GM12878 (cell line): ENCODE measurements at regions not wholly inside any gene's neighbourhood (a gene's known extent, or its start where the extent isn't known, plus 50 kb on each side); places are given as distances from the start of the nearest gene placed in this dataset.

ENCODE experiments used
- ATAC-seq: fragments of 200-7000 bp; cut with Tn5 transposase; 3 replicates; pipeline ENCODE4 v1.9.1; 2020; ENCODE audit warnings: mild to moderate bottlenecking, moderate library complexity
- BruUV-seq: library from RNA; stranded (reverse); fragments of 400-500 nt; replicated peaks from 2 replicates; lab custom pipeline; 2021; lab: Mats Ljungman, UMichigan
- CTCF ChIA-PET: fragments of 300-600 bp; sonication (Branson Sonifier 250); formaldehyde crosslinking; extraction: SDS; loops from one replicate; lab custom pipeline; 2021; ENCODE audit warnings: inconsistent platforms; lab: Yijun Ruan, JAX
- POLR2A ChIA-PET: fragments of 350-600 bp; formaldehyde crosslinking; extraction: SDS; loops from one replicate; lab custom pipeline; 2021; ENCODE audit warnings: inconsistent platforms; lab: Charles Lee
- RAD21 ChIA-PET: fragments of 300-600 bp; sonication (Branson Sonifier 250); formaldehyde crosslinking; loops from one replicate; lab custom pipeline; 2023; ENCODE audit warnings: antibody characterized with exemption; ENCODE audit not compliant: unreplicated experiment; lab: Charles Lee
- SMC1A ChIA-PET: fragments of 300-600 bp; sonication (Branson Sonifier 250); formaldehyde crosslinking; loops from one replicate; lab custom pipeline; 2023; ENCODE audit not compliant: unreplicated experiment, uncharacterized antibody; lab: Charles Lee
- DNase-seq: peaks from one replicate; pipeline ENCODE4 v3.0.0-alpha.2; 2011; ENCODE audit warnings: low read depth, low spot score
- FAIRE-seq: peaks from 3 replicates; lab custom pipeline; 2011; peaks lifted over from hg19 to GRCh38; lab: Jason Lieb, UNC
- H2AFZ ChIP-seq: 2 replicates; pipeline ENCODE4 v1.6.0; 2011; ENCODE audit warnings: low read depth, low read length, control low read depth; ENCODE audit not compliant: control insufficient read depth
- H3K27ac ChIP-seq: 2 replicates; pipeline ENCODE4 v1.5.1; 2011; ENCODE audit warnings: control low read depth; ENCODE audit not compliant: control insufficient read depth, insufficient read depth
- H3K27me3 ChIP-seq, 2 experiments: replicated peaks in 1 of 2; 2 replicates each; pipeline versions ENCODE4 v1.6.0 to v1.6.1; 2011; ENCODE audit warnings: low read length in 1 of 2; ENCODE audit not compliant: control insufficient read depth in 2 of 2, insufficient read depth in 2 of 2
- H3K36me3 ChIP-seq, 2 experiments: 2 replicates each; pipeline ENCODE4 v1.5.1; 2011; ENCODE audit warnings: low read length in 1 of 2; ENCODE audit not compliant: control insufficient read depth in 2 of 2, insufficient read depth in 2 of 2
- H3K4me1 ChIP-seq: 2 replicates; pipeline ENCODE4 v1.6.1; 2011; ENCODE audit warnings: mild to moderate bottlenecking, low read length, moderate library complexity, mixed read lengths; ENCODE audit not compliant: control insufficient read depth, insufficient read depth
- H3K4me2 ChIP-seq: 2 replicates; pipeline ENCODE4 v1.6.0; 2011; ENCODE audit warnings: control low read depth; ENCODE audit not compliant: control insufficient read depth, insufficient read depth
- H3K4me3 ChIP-seq: fragments of 200-600 bp; sonication (generic); 2 replicates; pipeline ENCODE4 v1.5.1; 2016
- H3K79me2 ChIP-seq: 2 replicates; pipeline ENCODE4 v1.6.0; 2011; ENCODE audit warnings: low read length; ENCODE audit not compliant: control insufficient read depth, insufficient read depth
- H3K9ac ChIP-seq: 2 replicates; pipeline ENCODE4 v1.8.0; 2011; ENCODE audit warnings: low read length, control low read depth, mixed read lengths; ENCODE audit not compliant: control insufficient read depth, insufficient read depth
- H3K9me3 ChIP-seq: replicated peaks from 3 replicates; pipeline ENCODE4 v1.5.1; 2011; ENCODE audit warnings: mild to moderate bottlenecking, low read length; ENCODE audit not compliant: control insufficient read depth, insufficient read depth
- H4K20me1 ChIP-seq: 2 replicates; pipeline ENCODE4 v1.6.0; 2011; ENCODE audit not compliant: control insufficient read depth, insufficient read depth
- IRF4 ChIP-seq: IDR thresholded peaks from 2 replicates; pipeline ENCODE4 v1.6.1; 2011; ENCODE audit warnings: low read depth, low read length
- SMARCA5 ChIP-seq: fragments of 450-650 bp; IDR thresholded peaks from 2 replicates; pipeline ENCODE4 v1.6.1; 2017; ENCODE audit warnings: mild to moderate bottlenecking
- SPI1 ChIP-seq: IDR thresholded peaks from 2 replicates; pipeline ENCODE4 v1.6.1; 2011; ENCODE audit warnings: low read depth, mild to moderate bottlenecking, low read length, moderate library complexity, borderline replicate concordance; ENCODE audit not compliant: insufficient read depth
- ZNF384 ChIP-seq: IDR thresholded peaks from 2 replicates; pipeline ENCODE4 v1.6.1; 2012; ENCODE audit warnings: low read depth, mild to moderate bottlenecking, low read length, improper control_type of control experiment, borderline replicate concordance
- WGBS: methylation state at CpG from one replicate; pipeline ENCODE4 v1.1.6; 2016; ENCODE audit warnings: low lambda C conversion rate; ENCODE audit not compliant: insufficient replicate concordance, insufficient coverage; ENCODE audit errors: missing lambda C conversion rate; 5-methylcytosine and 5-hydroxymethylcytosine counted together
- in situ Hi-C: fragments of 300-500 bp; cut with MboI; formaldehyde crosslinking; loops from 9 replicates; pipeline ENCODE4 v1.14.3; 2018; ENCODE audit warnings: mixed read lengths
- intact Hi-C: fragments of 100-400 bp; cut with micrococcal nuclease; formaldehyde crosslinking; loops from one replicate; pipeline ENCODE4 v1.14.2; 2022; ENCODE audit not compliant: unreplicated experiment
- TF ChIP-seq, protein P1 (sequence below): fragments of 450-650 bp; IDR thresholded peaks from 2 replicates; pipeline ENCODE4 v1.6.1; 2016; ENCODE audit warnings: mild to moderate bottlenecking, moderate library complexity, borderline replicate concordance
- TF ChIP-seq, protein P2 (sequence below): IDR thresholded peaks from 2 replicates; pipeline ENCODE4 v1.6.1; 2012; ENCODE audit warnings: low read depth, low read length, improper control_type of control experiment
- TF ChIP-seq, protein P3 (sequence below): fragments of 450-650 bp; IDR thresholded peaks from 2 replicates; pipeline ENCODE4 v1.6.1; 2017; ENCODE audit warnings: mild to moderate bottlenecking, moderate library complexity

DNA sequence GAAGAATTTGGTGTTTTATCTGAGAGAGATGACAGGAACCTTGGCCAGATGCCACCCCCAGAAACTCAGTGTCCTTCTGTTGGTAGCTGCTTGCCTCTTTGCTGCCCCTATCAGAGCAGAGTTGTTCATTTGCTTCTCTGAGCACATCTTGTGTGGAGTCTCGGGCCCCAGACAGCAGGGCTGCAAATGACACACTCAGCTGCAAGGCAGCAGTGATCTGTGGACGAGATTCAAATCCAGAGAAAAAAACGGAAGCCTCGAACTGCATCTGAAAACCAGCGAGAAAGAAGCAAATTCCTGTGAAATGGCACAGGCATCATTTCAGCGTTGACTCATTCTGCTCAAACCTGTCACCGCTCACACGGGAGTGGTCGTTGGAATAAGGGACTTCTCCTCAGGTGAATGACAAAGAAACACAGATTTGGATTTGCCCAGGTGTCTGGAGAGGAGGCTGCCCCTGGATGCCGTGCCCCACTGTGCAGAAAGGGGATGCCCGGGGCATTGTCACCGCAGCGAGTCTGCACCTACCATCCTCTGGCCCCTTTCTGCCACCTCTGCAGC lies 144.7 kb downstream of the PFKFB3 start:
- CTCF ChIA-PET = interaction anchor here (0.7 to 3.3 kb wide), 25 partner anchors 10 to 296 kb away, joined by 3 to 25 read pairs (median 5); partner anchors contain the start of gene PFKFB3
- peak; percentile 73 for ATAC-seq
- TF ChIP-seq SMARCA5 = 0 out of 2 replicates have a peak, but pooled peaks have one; percentile 16
- TF ChIP-seq IRF4 = 0 out of 2 replicates have a peak, but pooled peaks have one; percentile 22
- TF ChIP-seq, protein P1, sequence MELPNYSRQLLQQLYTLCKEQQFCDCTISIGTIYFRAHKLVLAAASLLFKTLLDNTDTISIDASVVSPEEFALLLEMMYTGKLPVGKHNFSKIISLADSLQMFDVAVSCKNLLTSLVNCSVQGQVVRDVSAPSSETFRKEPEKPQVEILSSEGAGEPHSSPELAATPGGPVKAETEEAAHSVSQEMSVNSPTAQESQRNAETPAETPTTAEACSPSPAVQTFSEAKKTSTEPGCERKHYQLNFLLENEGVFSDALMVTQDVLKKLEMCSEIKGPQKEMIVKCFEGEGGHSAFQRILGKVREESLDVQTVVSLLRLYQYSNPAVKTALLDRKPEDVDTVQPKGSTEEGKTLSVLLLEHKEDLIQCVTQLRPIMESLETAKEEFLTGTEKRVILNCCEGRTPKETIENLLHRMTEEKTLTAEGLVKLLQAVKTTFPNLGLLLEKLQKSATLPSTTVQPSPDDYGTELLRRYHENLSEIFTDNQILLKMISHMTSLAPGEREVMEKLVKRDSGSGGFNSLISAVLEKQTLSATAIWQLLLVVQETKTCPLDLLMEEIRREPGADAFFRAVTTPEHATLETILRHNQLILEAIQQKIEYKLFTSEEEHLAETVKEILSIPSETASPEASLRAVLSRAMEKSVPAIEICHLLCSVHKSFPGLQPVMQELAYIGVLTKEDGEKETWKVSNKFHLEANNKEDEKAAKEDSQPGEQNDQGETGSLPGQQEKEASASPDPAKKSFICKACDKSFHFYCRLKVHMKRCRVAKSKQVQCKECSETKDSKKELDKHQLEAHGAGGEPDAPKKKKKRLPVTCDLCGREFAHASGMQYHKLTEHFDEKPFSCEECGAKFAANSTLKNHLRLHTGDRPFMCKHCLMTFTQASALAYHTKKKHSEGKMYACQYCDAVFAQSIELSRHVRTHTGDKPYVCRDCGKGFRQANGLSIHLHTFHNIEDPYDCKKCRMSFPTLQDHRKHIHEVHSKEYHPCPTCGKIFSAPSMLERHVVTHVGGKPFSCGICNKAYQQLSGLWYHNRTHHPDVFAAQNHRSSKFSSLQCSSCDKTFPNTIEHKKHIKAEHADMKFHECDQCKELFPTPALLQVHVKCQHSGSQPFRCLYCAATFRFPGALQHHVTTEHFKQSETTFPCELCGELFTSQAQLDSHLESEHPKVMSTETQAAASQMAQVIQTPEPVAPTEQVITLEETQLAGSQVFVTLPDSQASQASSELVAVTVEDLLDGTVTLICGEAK = no peak
- TF ChIP-seq SPI1 = peak; percentile 51
- TF ChIP-seq, protein P2, sequence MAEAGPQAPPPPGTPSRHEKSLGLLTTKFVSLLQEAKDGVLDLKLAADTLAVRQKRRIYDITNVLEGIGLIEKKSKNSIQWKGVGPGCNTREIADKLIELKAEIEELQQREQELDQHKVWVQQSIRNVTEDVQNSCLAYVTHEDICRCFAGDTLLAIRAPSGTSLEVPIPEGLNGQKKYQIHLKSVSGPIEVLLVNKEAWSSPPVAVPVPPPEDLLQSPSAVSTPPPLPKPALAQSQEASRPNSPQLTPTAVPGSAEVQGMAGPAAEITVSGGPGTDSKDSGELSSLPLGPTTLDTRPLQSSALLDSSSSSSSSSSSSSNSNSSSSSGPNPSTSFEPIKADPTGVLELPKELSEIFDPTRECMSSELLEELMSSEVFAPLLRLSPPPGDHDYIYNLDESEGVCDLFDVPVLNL = no peak
- TF ChIP-seq, protein P3, sequence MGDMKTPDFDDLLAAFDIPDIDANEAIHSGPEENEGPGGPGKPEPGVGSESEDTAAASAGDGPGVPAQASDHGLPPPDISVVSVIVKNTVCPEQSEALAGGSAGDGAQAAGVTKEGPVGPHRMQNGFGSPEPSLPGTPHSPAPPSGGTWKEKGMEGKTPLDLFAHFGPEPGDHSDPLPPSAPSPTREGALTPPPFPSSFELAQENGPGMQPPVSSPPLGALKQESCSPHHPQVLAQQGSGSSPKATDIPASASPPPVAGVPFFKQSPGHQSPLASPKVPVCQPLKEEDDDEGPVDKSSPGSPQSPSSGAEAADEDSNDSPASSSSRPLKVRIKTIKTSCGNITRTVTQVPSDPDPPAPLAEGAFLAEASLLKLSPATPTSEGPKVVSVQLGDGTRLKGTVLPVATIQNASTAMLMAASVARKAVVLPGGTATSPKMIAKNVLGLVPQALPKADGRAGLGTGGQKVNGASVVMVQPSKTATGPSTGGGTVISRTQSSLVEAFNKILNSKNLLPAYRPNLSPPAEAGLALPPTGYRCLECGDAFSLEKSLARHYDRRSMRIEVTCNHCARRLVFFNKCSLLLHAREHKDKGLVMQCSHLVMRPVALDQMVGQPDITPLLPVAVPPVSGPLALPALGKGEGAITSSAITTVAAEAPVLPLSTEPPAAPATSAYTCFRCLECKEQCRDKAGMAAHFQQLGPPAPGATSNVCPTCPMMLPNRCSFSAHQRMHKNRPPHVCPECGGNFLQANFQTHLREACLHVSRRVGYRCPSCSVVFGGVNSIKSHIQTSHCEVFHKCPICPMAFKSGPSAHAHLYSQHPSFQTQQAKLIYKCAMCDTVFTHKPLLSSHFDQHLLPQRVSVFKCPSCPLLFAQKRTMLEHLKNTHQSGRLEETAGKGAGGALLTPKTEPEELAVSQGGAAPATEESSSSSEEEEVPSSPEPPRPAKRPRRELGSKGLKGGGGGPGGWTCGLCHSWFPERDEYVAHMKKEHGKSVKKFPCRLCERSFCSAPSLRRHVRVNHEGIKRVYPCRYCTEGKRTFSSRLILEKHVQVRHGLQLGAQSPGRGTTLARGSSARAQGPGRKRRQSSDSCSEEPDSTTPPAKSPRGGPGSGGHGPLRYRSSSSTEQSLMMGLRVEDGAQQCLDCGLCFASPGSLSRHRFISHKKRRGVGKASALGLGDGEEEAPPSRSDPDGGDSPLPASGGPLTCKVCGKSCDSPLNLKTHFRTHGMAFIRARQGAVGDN = 0 out of 2 replicates have a peak, but pooled peaks have one; percentile 17
- TF ChIP-seq ZNF384 = no peak
- TF ChIP-seq, all 136 proteins: peak for 4
- RAD21 ChIA-PET = interaction anchor here (0.8 to 6.1 kb wide), 20 partner anchors 13 to 145 kb away, joined by 3 to 79 read pairs (median 6); partner anchors contain the start of gene PFKFB3
- Histone ChIP-seq H4K20me1 (no peaks in the 10 kb centered on the region), H3K36me3 (no peaks in the 10 kb centered on the region), H3K9me3 (peaks cover 4% of the 10 kb centered on the region; the same call in 2 of the 3 replicates), H2AFZ (no peak overlapping the region), H3K9ac (0 out of 2 replicates have a peak overlapping the region, but pooled peaks have one; percentile 17), H3K4me2 (peak overlapping the region; percentile 46), H3K4me1 (peaks cover 26% of the 10 kb centered on the region), H3K27me3 (no peaks in the 10 kb centered on the region), H3K27ac (no peak overlapping the region), H3K4me3 (peak overlapping the region; percentile 27; the same call in 1 of the 2 replicates), H3K79me2 (no peaks in the 10 kb centered on the region)
- SMC1A ChIA-PET = interaction anchor here (0.5 to 10.1 kb wide), 28 partner anchors 9 to 1310 kb away, joined by 3 to 153 read pairs (median 4); partner anchors contain the start of gene PFKFB3
- TSS peak; percentile 98 for BruUV-seq
- DNase-seq = peak; percentile 12
- intact Hi-C loops (no loop called here), in situ Hi-C loops (no loop called here)
- WGBS = 6% methylated on average over 13 of the region's 13 CpGs
- POLR2A ChIA-PET = interaction anchor here (1.0 to 3.4 kb wide), 12 partner anchors 22 to 371 kb away, joined by 3 to 32 read pairs (median 6); partner anchors contain the start of gene PFKFB3
- FAIRE-seq = peak; percentile 18
